ENCODE measurements at regions not wholly inside any gene's neighbourhood (a gene's known extent, or its start where the extent isn't known, plus 50 kb on each side); places are given as distances from the start of the nearest gene placed in this dataset.

DNA sequence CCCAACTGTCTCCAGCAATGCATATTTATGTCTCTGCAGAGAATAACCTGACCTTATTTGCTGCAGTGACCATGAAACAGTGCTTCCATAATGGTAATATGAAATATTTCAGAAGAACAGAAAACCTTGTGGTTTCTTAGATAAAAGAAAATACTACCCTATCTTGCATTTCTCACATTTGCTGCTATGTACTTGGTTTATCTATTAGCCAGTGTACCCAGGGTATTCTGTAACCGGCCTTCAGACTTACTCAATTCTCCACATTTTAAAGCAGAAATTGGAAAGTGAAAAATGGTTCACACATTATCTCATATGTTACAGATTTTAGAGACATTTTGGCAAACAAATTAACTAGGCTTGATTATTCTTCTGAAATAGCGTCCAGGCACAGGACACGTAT lies 57.9 kb upstream of the CCDC91 start:
- 83% methylated on average over 2 of the region's 3 CpGs; no CpG with 5 or more reads in 1 of the 2 experiments for WGBS, 2 experiments (ENCODE audit: extremely low coverage in 2 of 2, insufficient read length in 1 of 2)
- Histone ChIP-seq H3K9me3 (ENCODE audit: control insufficient read depth, insufficient read depth, low read length) (no peaks in the 10 kb centered on the region), H4K8ac (ENCODE audit: low read depth in 2 of 2, low read length in 2 of 2) (no peak overlapping the region), H3K9ac (ENCODE audit: low read depth, low read length) (no peak overlapping the region), H4K5ac (ENCODE audit: low read depth, low read length) (no peak overlapping the region), H3K4ac (ENCODE audit: low read depth, low read length) (no peak overlapping the region), H2AK5ac (ENCODE audit: low read depth, low read length) (no peak overlapping the region), H2BK15ac (ENCODE audit: low read depth, low read length) (no peak overlapping the region), H2BK5ac (ENCODE audit: low read depth, low read length, poor library complexity, severe bottlenecking) (no peak overlapping the region), H3K4me1 (ENCODE audit: control insufficient read depth, insufficient read depth, low read length) (peaks cover 5% of the 10 kb centered on the region), H3K56ac (ENCODE audit: extremely low read depth, insufficient read depth, low read length) (no peak overlapping the region), H4K20me1 (ENCODE audit: insufficient read depth, low read length) (no peaks in the 10 kb centered on the region), H3K36me3 (ENCODE audit: control insufficient read depth, insufficient read depth, low read length) (no peaks in the 10 kb centered on the region), H2BK20ac (ENCODE audit: low read depth, low read length) (no peak overlapping the region), H2AFZ (replicated peaks; ENCODE audit: low read length, poor library complexity) (no peak overlapping the region), H3K14ac (replicated peaks; ENCODE audit: low read depth, low read length) (no peak overlapping the region), H3K4me2 (ENCODE audit: low read depth, low read length) (no peak overlapping the region), H2BK120ac (ENCODE audit: low read depth, low read length) (no peak overlapping the region), H3K23ac (ENCODE audit: low read depth, low read length) (no peak overlapping the region), H3K4me3 (ENCODE audit: insufficient read depth, low read depth, low read length) (no peak overlapping the region), H3K9me1 (ENCODE audit: insufficient read depth, low read length) (peaks cover 4% of the 10 kb centered on the region; the same call in 1 of the 2 replicates), H3K27ac (ENCODE audit: insufficient read depth, low read length) (no peak overlapping the region), H3K18ac (ENCODE audit: low read depth, low read length) (no peak overlapping the region; the same call in 1 of the 2 replicates), H3K27me3 (ENCODE audit: control insufficient read depth, insufficient read depth, low read length) (no peaks in the 10 kb centered on the region), H3K79me1 (ENCODE audit: low read depth in 1 of 2, low read length in 2 of 2) (no peaks in the 10 kb centered on the region), H2AK9ac (replicated peaks; ENCODE audit: low read depth, low read length, poor library complexity) (no peak overlapping the region), H4K91ac (ENCODE audit: insufficient read depth, low read depth, low read length) (no peak overlapping the region)
- DNase-seq (no peak), ATAC-seq (ENCODE audit: low read depth) (no peak)
- intact Hi-C loops (cut with micrococcal nuclease) (no loop called here), in situ Hi-C loops (cut with MboI; ENCODE audit: low sequenced_read_pairs) (no loop called here), dilution Hi-C loops (cut with HindIII; ENCODE audit: low sequenced_read_pairs, unreplicated experiment) (no loop called here)
- POLR2A ChIA-PET (ENCODE audit: unreplicated experiment) = no interaction called here
- BruUV-seq (replicated peaks) = no TSS peak
- TF ChIP-seq MXI1 (IDR thresholded peaks at IDR 0.05; ENCODE audit: borderline replicate concordance, low read depth, low read length) (no peak), RCOR1 (IDR thresholded peaks at IDR 0.05; ENCODE audit: insufficient replicate concordance, low read length) (no peak), NFE2L2 (IDR thresholded peaks at IDR 0.05; ENCODE audit: low read depth, low read length) (no peak), RFX5 (IDR thresholded peaks at IDR 0.05; ENCODE audit: low read depth, low read length) (no peak), BHLHE40 (IDR thresholded peaks at IDR 0.05; ENCODE audit: low read depth, low read length) (no peak)
- TF ChIP-seq, protein P1, sequence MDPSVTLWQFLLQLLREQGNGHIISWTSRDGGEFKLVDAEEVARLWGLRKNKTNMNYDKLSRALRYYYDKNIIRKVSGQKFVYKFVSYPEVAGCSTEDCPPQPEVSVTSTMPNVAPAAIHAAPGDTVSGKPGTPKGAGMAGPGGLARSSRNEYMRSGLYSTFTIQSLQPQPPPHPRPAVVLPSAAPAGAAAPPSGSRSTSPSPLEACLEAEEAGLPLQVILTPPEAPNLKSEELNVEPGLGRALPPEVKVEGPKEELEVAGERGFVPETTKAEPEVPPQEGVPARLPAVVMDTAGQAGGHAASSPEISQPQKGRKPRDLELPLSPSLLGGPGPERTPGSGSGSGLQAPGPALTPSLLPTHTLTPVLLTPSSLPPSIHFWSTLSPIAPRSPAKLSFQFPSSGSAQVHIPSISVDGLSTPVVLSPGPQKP (IDR thresholded peaks at IDR 0.05; ENCODE audit: borderline replicate concordance, low read depth, low read length) = no peak
- TF ChIP-seq, protein P2, sequence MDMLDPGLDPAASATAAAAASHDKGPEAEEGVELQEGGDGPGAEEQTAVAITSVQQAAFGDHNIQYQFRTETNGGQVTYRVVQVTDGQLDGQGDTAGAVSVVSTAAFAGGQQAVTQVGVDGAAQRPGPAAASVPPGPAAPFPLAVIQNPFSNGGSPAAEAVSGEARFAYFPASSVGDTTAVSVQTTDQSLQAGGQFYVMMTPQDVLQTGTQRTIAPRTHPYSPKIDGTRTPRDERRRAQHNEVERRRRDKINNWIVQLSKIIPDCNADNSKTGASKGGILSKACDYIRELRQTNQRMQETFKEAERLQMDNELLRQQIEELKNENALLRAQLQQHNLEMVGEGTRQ (IDR thresholded peaks at IDR 0.05; ENCODE audit: low read depth, low read length) = no peak
- CTCF ChIA-PET = no interaction called here

Measured in IMR-90 (cell line).